ENCODE measurements at regions not wholly inside any gene's neighbourhood (a gene's known extent, or its start where the extent isn't known, plus 50 kb on each side); places are given as distances from the start of the nearest gene placed in this dataset.
A peak's percentile ranks its signal among the peaks of the same experiment; 100 is the strongest.

DNA sequence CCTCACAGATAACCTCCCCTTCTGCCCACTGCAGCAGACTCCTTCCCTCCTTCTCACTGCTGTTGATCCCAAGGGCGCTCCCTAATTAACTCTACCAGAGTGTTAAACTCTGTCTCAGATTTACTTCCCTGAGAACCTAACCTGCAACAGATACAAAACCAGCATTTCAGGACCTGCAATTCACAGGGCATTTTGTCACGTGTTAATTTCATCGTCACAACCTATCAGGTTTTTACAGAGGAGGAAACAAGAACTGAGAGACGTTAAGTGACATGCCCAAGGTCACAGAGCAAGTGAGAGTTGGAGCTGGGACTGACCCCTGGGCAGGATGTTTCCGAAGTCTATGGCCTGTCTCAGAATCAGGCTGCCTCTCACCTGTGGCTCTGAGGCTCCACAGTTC lies 223.9 kb downstream of the UACA start:
- TF ChIP-seq, protein P1, sequence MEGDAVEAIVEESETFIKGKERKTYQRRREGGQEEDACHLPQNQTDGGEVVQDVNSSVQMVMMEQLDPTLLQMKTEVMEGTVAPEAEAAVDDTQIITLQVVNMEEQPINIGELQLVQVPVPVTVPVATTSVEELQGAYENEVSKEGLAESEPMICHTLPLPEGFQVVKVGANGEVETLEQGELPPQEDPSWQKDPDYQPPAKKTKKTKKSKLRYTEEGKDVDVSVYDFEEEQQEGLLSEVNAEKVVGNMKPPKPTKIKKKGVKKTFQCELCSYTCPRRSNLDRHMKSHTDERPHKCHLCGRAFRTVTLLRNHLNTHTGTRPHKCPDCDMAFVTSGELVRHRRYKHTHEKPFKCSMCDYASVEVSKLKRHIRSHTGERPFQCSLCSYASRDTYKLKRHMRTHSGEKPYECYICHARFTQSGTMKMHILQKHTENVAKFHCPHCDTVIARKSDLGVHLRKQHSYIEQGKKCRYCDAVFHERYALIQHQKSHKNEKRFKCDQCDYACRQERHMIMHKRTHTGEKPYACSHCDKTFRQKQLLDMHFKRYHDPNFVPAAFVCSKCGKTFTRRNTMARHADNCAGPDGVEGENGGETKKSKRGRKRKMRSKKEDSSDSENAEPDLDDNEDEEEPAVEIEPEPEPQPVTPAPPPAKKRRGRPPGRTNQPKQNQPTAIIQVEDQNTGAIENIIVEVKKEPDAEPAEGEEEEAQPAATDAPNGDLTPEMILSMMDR (conservative IDR thresholded peaks at IDR 0.05; ENCODE audit: low read depth, low read length): no peak
- DNase-seq (ENCODE audit: low read depth): no peak
- H3K4me3 ChIP-seq (ENCODE audit: low read depth, low read length): no peak overlapping the region

DNA sequence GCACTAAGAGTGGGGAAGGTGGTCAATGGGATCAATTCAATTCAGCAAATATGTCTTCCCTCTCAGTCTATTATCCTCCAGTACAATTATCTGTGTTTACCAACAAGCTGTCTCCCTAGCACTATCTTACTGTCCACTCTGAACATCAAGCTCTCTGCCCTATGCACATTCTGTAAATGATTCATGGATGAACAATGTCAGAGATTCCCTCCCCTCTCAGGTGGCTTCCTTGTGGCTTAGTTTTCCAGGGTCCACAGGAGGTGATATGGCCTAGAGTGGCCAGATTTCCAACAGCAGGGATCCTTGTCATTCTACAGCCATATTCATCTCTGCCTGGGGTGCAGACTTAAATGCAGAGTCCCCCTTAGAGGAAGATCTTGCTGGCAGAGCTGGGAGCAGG lies 225.1 kb downstream of the UACA start:
- peak; percentile 18 for DNase-seq (ENCODE audit: low read depth)

DNA sequence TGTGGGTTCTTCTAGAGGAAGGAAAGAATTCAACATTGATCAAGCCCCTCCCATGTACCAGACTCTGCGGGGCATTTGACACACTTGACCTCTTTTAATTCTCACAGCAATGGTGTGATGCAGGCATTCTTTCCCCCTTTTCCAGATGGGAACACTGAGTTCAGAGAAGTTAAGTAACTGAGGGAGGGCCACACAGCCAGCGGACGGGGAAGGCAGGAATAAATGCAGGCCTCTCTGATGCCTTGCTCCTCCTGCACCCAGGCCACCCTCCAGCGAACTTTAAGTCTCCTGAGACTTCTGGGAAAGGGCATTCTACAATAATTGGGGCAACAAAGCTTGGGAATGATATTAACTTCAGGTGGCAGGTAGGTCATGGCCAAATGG lies 227.4 kb downstream of the UACA start:
- TF ChIP-seq, protein P1 (conservative IDR thresholded peaks at IDR 0.05; ENCODE audit: low read depth, low read length): no peak
- DNase-seq (ENCODE audit: low read depth): no peak
- no peak overlapping the region for H3K4me3 ChIP-seq (ENCODE audit: low read depth, low read length)

More for the DNA sequence above, 225.1 kb downstream of the UACA start:
- TF ChIP-seq, protein P1 (conservative IDR thresholded peaks at IDR 0.05; ENCODE audit: low read depth, low read length): no peak
- no peak overlapping the region for H3K4me3 ChIP-seq (ENCODE audit: low read depth, low read length)

DNA sequence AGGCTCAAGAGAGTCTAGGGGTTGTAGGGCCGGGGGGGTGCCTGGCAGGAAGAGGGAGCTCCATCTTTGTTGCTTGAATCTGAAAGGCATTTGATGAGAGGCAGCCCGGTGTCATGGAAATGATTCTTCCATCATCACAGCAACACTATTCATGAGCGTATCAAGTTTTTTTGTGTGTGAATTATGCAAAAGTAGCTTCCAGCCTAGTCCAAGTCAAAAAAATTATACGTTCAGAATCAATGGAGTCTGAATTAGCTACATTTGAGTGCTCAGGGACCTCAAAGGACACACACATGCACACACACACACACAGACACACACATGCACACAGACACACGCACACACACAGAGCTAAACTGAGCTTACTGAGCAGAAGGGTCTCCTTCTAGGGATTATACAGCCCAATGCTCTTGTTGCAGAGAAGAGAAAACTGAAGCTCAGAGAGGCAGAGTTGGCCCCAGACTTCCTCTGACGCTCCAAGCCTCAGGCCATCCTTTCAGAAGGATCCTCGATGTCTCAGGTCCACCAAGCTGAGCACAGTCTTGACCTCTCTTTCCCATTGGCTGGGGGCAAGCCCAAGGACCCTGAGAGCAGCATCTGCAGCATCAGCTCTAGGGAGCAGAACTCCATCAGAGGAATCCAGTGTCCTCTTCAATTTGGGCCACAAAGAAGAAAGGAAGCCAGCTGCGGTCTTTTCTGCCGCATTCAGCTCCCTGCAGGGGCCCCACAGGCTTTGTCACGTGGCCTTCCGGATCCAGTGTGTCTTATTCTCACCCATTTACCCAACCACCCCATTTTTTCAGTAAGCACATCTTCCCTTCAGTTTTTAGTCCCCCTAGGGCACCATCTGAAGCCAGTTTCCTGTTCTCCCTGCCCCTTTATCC lies 228.0 kb downstream of the UACA start:
- no peak for DNase-seq (ENCODE audit: low read depth)
- TF ChIP-seq, protein P1 (conservative IDR thresholded peaks at IDR 0.05; ENCODE audit: low read depth, low read length): no peak
- H3K4me3 ChIP-seq (ENCODE audit: low read depth, low read length): no peak overlapping the region

DNA sequence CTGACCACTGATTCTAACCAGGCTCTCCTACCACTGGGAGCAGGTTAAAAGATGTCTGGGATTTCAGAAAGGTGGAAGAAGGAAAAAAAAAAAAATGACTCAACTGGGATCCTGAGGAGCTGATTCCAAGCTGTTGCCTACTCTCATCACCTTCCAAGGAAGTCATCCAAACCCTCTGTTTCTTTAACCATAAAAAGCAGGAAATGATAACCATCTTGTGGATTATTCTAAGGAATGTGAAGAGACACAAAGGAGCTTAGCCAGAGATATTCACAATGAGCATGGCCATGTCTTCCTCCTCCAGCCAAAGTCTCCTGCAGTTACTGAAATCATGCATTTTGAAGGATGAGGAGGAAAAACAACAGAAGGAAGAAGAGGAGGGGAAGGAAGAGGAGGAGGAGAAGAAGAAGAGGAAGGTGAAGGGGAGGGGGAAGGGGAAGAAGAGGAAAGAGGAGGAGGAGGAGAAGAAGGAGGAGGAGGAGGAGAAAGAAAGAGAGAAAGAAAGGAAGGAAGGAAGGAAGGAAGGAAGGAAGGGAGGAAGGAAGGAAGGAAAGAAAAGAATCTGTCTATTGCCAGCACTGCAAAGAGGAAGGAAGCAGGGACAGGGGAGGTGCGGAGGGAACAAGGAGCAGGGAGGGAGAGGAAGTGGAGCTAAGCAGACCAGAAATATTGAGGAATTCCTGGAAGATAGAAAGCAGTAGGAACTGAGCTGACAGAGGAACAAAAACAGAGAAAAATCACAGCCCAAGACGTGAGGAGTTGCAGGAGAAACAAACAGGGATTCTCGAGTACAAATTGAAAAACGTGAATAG lies 229.2 kb downstream of the UACA start:
- DNase-seq (ENCODE audit: low read depth): no peak
- H3K4me3 ChIP-seq (ENCODE audit: low read depth, low read length): no peak overlapping the region
- TF ChIP-seq, protein P1 (conservative IDR thresholded peaks at IDR 0.05; ENCODE audit: low read depth, low read length): no peak

DNA sequence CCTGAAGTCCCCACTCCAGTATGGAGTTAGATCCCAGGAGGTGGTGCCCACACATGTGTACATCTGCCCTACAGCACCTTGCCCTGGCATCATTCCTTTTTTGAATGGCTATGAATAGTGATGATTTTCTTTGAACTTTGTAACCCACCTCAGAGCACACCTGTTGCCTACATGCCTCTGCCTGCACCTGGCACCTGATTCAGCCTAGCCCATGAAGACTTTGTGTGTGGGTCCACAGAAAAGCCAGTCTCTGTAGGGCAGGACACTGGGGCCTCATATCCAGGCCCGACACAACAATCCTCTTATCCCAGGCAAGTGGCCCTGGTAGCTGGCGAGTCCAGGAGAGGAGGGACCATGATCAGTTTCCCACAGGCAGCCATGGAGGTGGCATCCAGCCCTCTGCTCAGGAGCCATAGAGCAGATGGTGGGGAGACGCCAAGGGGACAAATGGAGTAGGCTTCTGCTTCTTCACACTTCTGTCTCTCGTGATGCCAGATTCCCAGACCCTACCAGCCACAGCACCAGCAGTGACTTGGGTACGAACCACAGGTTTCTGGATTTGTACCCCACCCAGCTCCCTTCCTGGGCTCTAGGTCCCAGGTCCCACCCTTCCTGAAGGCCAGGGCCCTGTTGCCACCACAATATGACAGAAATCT lies 230.7 kb downstream of the UACA start:
- no peak for DNase-seq (ENCODE audit: low read depth)
- TF ChIP-seq, protein P1 (conservative IDR thresholded peaks at IDR 0.05; ENCODE audit: low read depth, low read length): no peak
- no peak overlapping the region for H3K4me3 ChIP-seq (ENCODE audit: low read depth, low read length)
